ENCODE measurements at regions not wholly inside any gene's neighbourhood (a gene's known extent, or its start where the extent isn't known, plus 50 kb on each side); places are given as distances from the start of the nearest gene placed in this dataset.
"Not testable (repeated sequence)": the region's sequence is repeated elsewhere in the genome, so short reads cannot be mapped to it uniquely, and the experiment has no call there.

GRCh38 chr7:75216963-75217362, 124.6 kb downstream of the GTF2IRD2B start:
- not testable (repeated sequence) for TF ChIP-seq POLR2A (IDR thresholded peaks at IDR 0.05); CTCF (IDR thresholded peaks at IDR 0.05 in 8 of 11, conservative IDR thresholded peaks at IDR 0.05 in 3 of 11); POLR2AphosphoS5 (IDR thresholded peaks at IDR 0.05)

Data from spleen (tissue), 7 donors.